Endothelial cell of umbilical vein (primary cell): ENCODE measurements at regions not wholly inside any gene's neighbourhood (a gene's known extent, or its start where the extent isn't known, plus 50 kb on each side); places are given as distances from the start of the nearest gene placed in this dataset.

Source experiments
- BruUV-seq: library from RNA; stranded (reverse); fragments of 400-500 nt; replicated peaks from 2 replicates; lab custom pipeline; 2021; lab: Mats Ljungman, UMichigan
- CTCF ChIA-PET: fragments of 300-600, 350-600 bp; sonication (Branson Sonifier 250); formaldehyde crosslinking; loops from one replicate; lab custom pipeline; 2021; ENCODE audit warnings: antibody characterized with exemption, inconsistent platforms; lab: Charles Lee
- POLR2A ChIA-PET: fragments of 300-600, 350-600 bp; sonication (Branson Sonifier 250); formaldehyde crosslinking; loops from one replicate; lab custom pipeline; 2021; ENCODE audit warnings: antibody characterized with exemption, inconsistent platforms; lab: Charles Lee
- DNase-seq: peaks from one replicate; pipeline ENCODE4 v3.0.0-alpha.2; 2011; ENCODE audit warnings: low read depth, low spot score
- FAIRE-seq: peaks from 2 replicates; lab custom pipeline; 2011; peaks lifted over from hg19 to GRCh38; lab: Jason Lieb, UNC
- H2AFZ ChIP-seq: 2 replicates; pipeline ENCODE4 v1.6.0; 2012; ENCODE audit warnings: low read depth, low read length, control low read depth, inconsistent platforms
- H3K27ac ChIP-seq: 2 replicates; pipeline ENCODE4 v1.5.1; 2011; ENCODE audit warnings: low read depth, mild to moderate bottlenecking, control low read depth, low read length, moderate library complexity; ENCODE audit not compliant: insufficient read depth
- H3K27me3 ChIP-seq, 2 experiments: 2 replicates each; pipeline versions ENCODE4 v1.6.0 to v1.6.1; 2011; ENCODE audit warnings: low read length in 2 of 2, mixed read lengths in 1 of 2; ENCODE audit not compliant: control insufficient read depth in 2 of 2, insufficient read depth in 2 of 2
- H3K36me3 ChIP-seq, 2 experiments: 2 replicates in 1 of 2; 3 replicates in 1 of 2; pipeline ENCODE4 v1.5.1; 2011; ENCODE audit warnings: low read length in 2 of 2, mild to moderate bottlenecking in 1 of 2, moderate library complexity in 1 of 2; ENCODE audit not compliant: control insufficient read depth in 2 of 2, insufficient read depth in 2 of 2; ENCODE audit errors: extremely low read depth in 1 of 2
- H3K4me1 ChIP-seq: 3 replicates; pipeline ENCODE4 v1.5.1; 2011; ENCODE audit warnings: mild to moderate bottlenecking, low read length; ENCODE audit not compliant: control insufficient read depth, insufficient read depth; ENCODE audit errors: extremely low read depth
- H3K4me2 ChIP-seq: 2 replicates; pipeline ENCODE4 v1.6.1; 2011; ENCODE audit warnings: low read length, control low read depth, mixed read lengths; ENCODE audit not compliant: insufficient read depth
- H3K4me3 ChIP-seq, 3 experiments: fragments of 200-600 bp in 1 of 3; sonication (generic), shearing (Covaris generic) in 1 of 3; replicated peaks in 1 of 3; 2 replicates each; pipeline ENCODE4 v1.5.1; 2011 to 2016; ENCODE audit warnings: control low read depth in 3 of 3, low read length in 3 of 3, mild to moderate bottlenecking in 2 of 3, inconsistent platforms in 1 of 3, low read depth in 1 of 3, moderate library complexity in 1 of 3; ENCODE audit not compliant: insufficient read depth in 1 of 3
- H3K79me2 ChIP-seq: 2 replicates; pipeline ENCODE4 v1.6.0; 2012; ENCODE audit warnings: low read length, inconsistent platforms; ENCODE audit not compliant: control insufficient read depth, insufficient read depth
- H3K9ac ChIP-seq: replicated peaks from 2 replicates; pipeline ENCODE3; 2011; ENCODE audit warnings: low read length, control low read depth; ENCODE audit not compliant: insufficient read depth; ENCODE audit errors: extremely low read depth
- H3K9me1 ChIP-seq: replicated peaks from 3 replicates; pipeline ENCODE4 v1.6.0; 2011; ENCODE audit warnings: mild to moderate bottlenecking, low read length; ENCODE audit not compliant: control insufficient read depth, insufficient read depth; ENCODE audit errors: extremely low read depth
- H3K9me3 ChIP-seq: replicated peaks from 2 replicates; pipeline ENCODE4 v1.5.1; 2012; ENCODE audit warnings: low read length, inconsistent platforms; ENCODE audit not compliant: control insufficient read depth, insufficient read depth
- H4K20me1 ChIP-seq: replicated peaks from 2 replicates; pipeline ENCODE3; 2011; ENCODE audit warnings: mild to moderate bottlenecking, low read length; ENCODE audit not compliant: control insufficient read depth, insufficient read depth; ENCODE audit errors: extremely low read depth
- EZH2 ChIP-seq: IDR thresholded peaks from 2 replicates; pipeline ENCODE4 v1.6.1; 2012; ENCODE audit warnings: borderline replicate concordance, low read depth, mild to moderate bottlenecking, moderate library complexity, low read length, inconsistent platforms; ENCODE audit not compliant: severe bottlenecking
- FOS ChIP-seq: IDR thresholded peaks from 2 replicates; pipeline ENCODE4 v1.6.1; 2011; ENCODE audit warnings: mild to moderate bottlenecking, low read length, moderate library complexity, borderline replicate concordance; ENCODE audit not compliant: insufficient read depth
- GATA2 ChIP-seq: IDR thresholded peaks from 2 replicates; pipeline ENCODE4 v1.7.0; 2011; ENCODE audit warnings: low read depth, mild to moderate bottlenecking, moderate library complexity, mixed read lengths, low read length; ENCODE audit not compliant: insufficient read length, insufficient read depth
- JUN ChIP-seq: IDR thresholded peaks from 2 replicates; pipeline ENCODE4 v1.6.1; 2011; ENCODE audit warnings: borderline replicate concordance, low read depth; ENCODE audit not compliant: insufficient read length, insufficient read depth
- MYC ChIP-seq: IDR thresholded peaks from one replicate; pipeline ENCODE4 v1.6.1; 2011; ENCODE audit warnings: mild to moderate bottlenecking, low read depth, low read length
- POLR2A ChIP-seq: IDR thresholded peaks from 2 replicates; pipeline ENCODE4 v1.6.1; 2012; ENCODE audit warnings: low read depth, mild to moderate bottlenecking, control low read depth, low read length
- POLR2AphosphoS5 ChIP-seq: IDR thresholded peaks from 2 replicates; pipeline ENCODE4 v1.6.1; 2012; ENCODE audit warnings: low read depth, mild to moderate bottlenecking, control low read depth, low read length, moderate library complexity; ENCODE audit not compliant: insufficient read depth
- dilution Hi-C: fragments of 300-500 bp; cut with MboI; formaldehyde crosslinking; loops from one replicate; pipeline ENCODE4 v1.15.0; 2019; ENCODE audit warnings: low sequenced_read_pairs; ENCODE audit not compliant: extremely low pct_ligation_motif_present
- intact Hi-C: fragments of 100-400 bp; cut with micrococcal nuclease; formaldehyde crosslinking; loops from one replicate; pipeline ENCODE4 v1.10.0; 2022
- TF ChIP-seq, protein P1 (sequence below): IDR thresholded peaks from 2 replicates; pipeline ENCODE4 v1.6.1; 2011; ENCODE audit not compliant: insufficient read depth, insufficient read length
- TF ChIP-seq, protein P2 (sequence below), 2 donors: IDR thresholded peaks; 1 replicate in 1 of 2; 2 replicates in 1 of 2; pipeline ENCODE4 v1.5.1; 2011; ENCODE audit warnings: low read length in 2 of 2, mild to moderate bottlenecking in 2 of 2, moderate library complexity in 2 of 2, control low read depth in 1 of 2, inconsistent platforms in 1 of 2, low read depth in 1 of 2; ENCODE audit not compliant: insufficient read depth in 1 of 2; ENCODE audit errors: extremely low read depth in 1 of 2

- H3K27ac ChIP-seq, result no peak overlapping the region
- H3K9me1 ChIP-seq, result no peaks in the 10 kb centered on the region
- FAIRE-seq, result no peak
- H3K27me3 ChIP-seq, result no peaks in the 10 kb centered on the region
- intact Hi-C loops (no loop called here), dilution Hi-C loops (no loop called here)
- no peaks in the 10 kb centered on the region for H3K79me2 ChIP-seq
- no peak for TF ChIP-seq POLR2A
- TF ChIP-seq, protein P1, sequence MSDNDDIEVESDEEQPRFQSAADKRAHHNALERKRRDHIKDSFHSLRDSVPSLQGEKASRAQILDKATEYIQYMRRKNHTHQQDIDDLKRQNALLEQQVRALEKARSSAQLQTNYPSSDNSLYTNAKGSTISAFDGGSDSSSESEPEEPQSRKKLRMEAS, result no peak
- TF ChIP-seq, protein P2, sequence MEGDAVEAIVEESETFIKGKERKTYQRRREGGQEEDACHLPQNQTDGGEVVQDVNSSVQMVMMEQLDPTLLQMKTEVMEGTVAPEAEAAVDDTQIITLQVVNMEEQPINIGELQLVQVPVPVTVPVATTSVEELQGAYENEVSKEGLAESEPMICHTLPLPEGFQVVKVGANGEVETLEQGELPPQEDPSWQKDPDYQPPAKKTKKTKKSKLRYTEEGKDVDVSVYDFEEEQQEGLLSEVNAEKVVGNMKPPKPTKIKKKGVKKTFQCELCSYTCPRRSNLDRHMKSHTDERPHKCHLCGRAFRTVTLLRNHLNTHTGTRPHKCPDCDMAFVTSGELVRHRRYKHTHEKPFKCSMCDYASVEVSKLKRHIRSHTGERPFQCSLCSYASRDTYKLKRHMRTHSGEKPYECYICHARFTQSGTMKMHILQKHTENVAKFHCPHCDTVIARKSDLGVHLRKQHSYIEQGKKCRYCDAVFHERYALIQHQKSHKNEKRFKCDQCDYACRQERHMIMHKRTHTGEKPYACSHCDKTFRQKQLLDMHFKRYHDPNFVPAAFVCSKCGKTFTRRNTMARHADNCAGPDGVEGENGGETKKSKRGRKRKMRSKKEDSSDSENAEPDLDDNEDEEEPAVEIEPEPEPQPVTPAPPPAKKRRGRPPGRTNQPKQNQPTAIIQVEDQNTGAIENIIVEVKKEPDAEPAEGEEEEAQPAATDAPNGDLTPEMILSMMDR (IDR thresholded peaks at IDR 0.05; ENCODE audit: extremely low read depth in 1 of 2, insufficient read depth in 1 of 2, low read depth in 1 of 2, low read length in 2 of 2), result no peak
- no peak for TF ChIP-seq EZH2
- TF ChIP-seq MYC, result no peak
- TF ChIP-seq GATA2, result no peak
- TF ChIP-seq JUN, result no peak
- TF ChIP-seq FOS, result no peak
- TF ChIP-seq POLR2AphosphoS5, result no peak
- H2AFZ ChIP-seq, result no peak overlapping the region
- H3K4me1 ChIP-seq, result no peaks in the 10 kb centered on the region
- no peak overlapping the region for H3K4me2 ChIP-seq
- ChIA-PET POLR2A (no interaction called here), CTCF (no interaction called here)
- no peak for DNase-seq
- no peaks in the 10 kb centered on the region for H3K36me3 ChIP-seq
- no peak overlapping the region for H3K4me3 ChIP-seq
- no peak overlapping the region for H3K9ac ChIP-seq
- H3K9me3 ChIP-seq, result no peaks in the 10 kb centered on the region
- no peaks in the 10 kb centered on the region for H4K20me1 ChIP-seq
- no TSS peak for BruUV-seq
Observed at GRCh38 chr14:104247336-104248202, 109.2 kb downstream of the KIF26A start.
